ENCODE measurements at regions not wholly inside any gene's neighbourhood (a gene's known extent, or its start where the extent isn't known, plus 50 kb on each side); places are given as distances from the start of the nearest gene placed in this dataset.
"Not testable (repeated sequence)": the region's sequence is repeated elsewhere in the genome, so short reads cannot be mapped to it uniquely, and the experiment has no call there.

DNA sequence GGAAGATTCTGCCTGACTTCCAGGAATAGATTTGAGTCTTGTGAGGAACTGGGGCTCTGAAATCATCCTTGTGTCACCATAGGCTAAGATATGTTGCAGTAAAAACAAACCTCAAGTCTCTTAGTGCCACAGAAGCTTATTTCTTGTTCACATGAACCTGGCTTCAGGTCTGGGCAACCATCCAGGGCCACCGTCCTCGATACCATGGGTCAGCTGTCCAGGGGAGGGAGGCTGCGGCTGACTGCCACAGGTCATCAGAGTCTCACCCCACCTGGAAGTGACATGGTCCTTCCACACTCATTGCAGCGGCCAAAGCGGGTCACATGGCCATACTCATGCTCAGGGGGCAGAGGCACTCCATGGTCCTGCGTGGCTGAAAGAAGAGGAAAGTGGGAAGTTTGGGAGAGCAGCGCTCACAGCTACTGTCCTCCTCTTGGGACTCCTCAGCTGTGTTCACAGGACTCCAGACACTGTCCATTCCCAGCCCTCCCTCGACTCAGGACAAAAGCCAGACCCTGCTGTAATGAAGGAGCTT, 284.5 kb downstream of the CBLN1 start:
- DNase-seq, result no peak

DNA sequence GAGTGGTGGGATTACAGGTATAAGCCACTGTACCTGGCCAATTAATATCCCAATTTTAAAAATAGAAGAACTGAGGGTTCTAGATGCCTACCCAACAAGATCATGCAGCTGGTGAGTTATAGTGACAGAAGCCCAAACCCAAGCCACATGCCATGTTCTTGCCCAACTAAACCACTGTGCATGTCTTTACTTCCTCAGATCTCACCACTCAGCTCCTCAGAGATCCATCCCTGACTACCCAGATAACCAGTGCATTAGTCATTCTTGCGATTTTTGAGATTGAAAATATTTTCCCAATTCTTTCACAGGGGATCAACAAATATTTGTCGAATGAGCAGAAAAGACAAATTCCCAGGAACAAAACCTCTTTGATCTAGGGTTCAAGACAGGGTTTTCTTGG, 303.1 kb downstream of the CBLN1 start:
- no peak for DNase-seq

DNA sequence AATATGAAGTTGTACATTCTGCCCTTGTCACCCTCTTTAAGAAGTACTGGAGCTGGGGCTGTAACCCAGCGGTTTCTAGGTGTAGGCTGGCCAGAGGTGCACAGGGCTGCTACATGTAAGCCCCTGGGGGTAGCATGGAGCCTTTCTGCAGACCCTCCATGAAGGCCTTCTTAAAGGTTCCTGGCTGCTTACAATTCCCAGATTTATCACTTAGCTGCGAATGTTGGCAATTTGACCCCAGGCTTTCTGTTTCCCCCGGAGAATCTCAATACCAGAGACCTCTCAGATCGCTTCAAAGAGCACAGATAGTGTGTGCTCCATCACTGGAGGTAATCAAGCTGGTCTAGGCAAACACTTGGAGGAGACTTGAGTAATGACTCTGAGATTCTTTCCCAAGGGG, 309.4 kb downstream of the CBLN1 start:
- DNase-seq, result no peak

DNA sequence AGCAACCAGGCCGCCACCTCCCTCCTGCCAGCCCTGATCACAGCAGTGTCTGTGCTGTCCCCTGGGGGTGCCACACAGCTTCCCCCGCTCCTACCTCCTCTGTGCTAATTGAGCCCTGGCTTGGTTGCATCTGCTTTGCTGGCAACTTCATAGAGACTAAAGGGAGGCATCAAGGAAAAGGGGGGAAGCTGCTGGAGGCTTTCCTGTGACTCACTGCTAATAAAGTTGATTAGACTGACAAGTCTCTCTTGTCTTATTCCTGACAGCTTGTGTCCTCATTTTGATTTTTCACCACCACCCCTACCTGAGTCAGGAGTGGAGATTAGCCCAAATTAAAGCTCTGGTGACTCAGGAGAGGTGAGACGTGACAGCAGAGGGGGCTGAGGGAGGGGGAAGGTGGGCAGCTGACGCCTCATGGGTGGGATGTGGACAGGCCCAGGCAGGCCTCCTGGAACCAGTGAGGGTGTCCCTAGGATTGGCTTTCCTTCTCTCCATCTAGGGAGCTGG, 310.0 kb downstream of the CBLN1 start:
- no peak for DNase-seq

DNA sequence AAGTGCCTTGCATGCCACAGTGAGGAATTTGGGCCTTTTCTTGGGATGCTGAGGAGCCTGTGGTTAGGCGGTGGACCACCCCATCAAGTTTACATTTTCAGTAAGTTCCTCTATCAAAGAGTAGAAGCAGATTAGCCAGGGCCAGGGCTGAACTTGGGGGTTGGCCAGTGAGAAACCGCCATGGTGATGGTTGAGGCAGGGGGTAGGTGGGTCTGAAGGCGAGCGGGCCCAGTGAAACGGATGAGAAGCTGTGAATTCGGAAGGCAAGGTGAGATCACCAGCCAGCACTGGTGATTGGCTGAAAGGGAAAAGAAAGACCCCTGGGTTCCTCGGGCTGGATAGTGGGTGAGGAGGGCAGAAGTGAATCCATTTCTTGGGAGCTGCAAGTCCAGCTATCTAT, 311.4 kb downstream of the CBLN1 start:
- DNase-seq, result no peak

DNA sequence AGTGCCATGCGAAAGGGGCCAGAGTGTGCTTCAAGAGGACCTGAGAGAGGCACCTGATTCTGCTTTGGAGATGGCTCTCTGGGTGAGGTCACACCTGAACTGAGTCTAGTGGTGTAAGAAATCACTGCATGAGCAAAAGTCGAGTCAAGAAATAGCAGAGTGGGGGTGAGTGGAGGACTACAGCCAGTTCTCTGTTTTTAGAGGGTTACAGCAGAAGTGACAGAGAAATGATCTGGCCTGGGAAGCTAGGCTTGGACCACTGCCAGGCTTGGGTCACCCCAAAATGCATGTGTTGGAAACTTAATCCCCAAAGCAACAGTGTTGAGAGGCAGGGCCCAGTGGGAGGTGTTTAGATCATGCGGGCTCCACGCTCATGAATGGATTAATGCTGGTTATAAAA, 312.0 kb downstream of the CBLN1 start:
- DNase-seq, result no peak

DNA sequence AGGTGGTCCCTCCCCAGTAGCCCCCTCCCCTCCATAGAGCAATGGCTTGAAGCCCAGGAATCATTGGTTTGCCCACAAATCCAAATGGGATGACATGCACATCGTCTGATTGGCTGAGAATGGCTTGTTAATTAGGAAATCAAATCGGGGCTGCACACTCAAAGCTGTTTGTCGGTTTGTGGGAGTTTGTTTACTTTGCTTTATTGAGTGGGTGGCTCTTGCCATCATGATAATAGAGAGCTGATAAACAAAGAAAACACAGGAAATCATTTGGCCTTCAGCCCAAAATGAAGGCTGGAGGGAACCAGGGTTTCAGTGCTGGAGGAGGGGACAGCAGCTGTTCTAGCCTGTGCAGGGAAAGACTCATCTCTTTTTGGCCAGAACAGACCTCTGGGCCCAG, 316.3 kb downstream of the CBLN1 start:
- DNase-seq, result no peak

DNA sequence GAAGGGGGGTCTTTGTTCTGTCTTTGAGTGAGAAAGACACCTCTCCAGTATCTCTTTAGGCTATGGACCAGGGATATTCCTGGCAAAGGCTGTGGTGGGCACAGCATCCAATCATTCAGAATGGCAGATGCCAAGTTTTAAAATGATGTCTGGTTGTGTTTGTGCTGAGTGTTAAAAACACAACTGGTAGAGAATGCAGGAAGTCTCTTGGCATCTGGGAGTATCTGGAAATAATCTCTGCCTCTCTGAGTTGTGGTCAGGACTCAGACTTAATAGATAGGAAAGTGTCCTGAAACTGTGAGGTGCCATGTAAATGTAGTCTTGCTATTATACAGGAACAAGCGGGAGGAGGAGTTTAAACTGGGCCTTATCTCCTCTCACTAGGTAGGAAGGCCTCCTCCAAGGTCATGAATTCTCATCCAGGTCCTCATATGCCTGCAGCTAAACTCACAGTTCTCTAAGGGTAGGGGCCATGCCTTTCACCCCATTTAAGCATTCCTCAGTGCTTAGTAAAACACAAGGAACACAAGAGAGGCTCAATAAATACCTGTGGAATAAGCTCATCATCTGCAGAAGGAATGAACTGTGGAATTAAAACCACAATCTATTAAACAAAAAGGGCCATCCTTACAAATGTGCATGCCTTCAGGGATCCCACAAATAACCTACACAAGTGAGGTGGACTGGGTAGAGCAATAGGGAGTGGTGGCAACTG, 317.6 kb downstream of the CBLN1 start:
- no peak for DNase-seq

DNA sequence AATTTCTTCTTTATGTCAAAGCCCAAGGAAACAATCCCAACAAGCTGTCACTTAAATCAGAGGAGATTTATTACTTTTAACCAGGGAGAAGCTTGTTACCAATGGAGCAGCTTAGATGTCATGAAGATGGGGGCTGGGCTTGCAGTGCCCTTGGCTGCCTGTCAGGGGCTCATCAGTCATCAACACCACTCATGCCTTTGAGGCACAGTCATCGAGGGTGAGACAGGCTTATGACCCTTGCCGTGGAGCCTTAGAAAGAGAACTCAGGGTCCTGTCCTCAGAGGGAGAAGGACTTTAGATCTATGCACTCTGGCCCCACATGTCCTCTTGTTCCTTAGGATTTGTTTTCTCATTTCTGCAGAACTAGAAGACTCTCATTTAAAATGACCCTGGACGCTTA, 318.3 kb downstream of the CBLN1 start:
- DNase-seq, result no peak

DNA sequence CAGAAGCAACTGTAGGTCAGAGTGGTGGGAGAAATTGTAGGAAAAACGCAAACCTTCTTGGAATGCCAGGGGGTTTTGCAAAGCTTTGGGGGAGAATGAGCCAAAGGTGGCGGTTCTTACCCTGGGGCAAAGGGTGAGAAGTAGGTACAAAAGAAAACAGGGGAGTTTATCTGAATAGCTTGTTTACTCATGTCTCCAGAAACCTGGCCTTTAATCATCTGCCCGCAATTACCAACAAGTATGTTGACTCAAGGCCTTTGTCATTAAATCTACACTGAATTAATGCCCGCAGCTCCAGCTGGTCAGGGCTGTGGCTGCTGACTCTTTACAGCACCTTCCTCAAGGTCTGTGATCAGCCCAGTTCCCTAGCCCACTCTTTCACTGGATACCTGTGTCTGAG, 320.1 kb downstream of the CBLN1 start:
- no peak for DNase-seq

DNA sequence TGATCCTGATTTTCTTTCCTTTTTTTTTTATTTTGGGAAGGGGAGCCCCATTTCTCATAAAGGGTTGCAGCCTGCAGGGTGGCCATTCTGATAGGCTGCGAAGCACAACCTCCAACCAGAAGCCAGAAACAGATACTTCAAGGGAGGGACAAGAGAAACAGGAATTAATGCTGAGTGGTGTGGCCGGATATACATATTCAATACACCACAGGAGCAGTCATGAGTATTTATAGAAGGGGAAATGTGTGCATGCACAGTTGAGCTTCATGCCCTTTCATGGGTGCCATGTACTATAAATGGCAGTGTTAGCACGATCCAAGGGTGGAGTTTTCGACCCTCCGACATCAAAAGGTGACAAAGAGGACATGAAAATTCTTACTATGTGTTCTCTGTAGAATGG, 320.8 kb downstream of the CBLN1 start:
- no peak for DNase-seq

DNA sequence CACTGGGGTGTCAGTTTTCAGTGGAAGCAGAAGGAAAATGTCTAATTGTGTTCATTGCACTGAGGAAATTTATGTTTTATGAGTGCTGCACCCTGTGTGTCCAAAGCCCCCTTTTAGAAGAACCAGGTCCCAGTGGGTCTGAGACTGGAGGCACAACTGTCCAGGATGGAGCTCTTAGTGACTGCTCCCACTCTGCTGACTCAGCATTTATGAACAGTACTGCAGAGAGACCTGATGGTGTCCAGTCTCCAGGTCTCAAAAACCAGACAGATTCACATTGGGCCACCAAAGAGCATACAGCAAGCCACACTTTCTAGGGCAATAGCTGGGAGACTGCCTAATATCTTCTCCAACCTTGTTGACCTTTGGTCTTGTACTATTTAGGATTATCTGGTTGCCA, 321.9 kb downstream of the CBLN1 start:
- no peak for DNase-seq

DNA sequence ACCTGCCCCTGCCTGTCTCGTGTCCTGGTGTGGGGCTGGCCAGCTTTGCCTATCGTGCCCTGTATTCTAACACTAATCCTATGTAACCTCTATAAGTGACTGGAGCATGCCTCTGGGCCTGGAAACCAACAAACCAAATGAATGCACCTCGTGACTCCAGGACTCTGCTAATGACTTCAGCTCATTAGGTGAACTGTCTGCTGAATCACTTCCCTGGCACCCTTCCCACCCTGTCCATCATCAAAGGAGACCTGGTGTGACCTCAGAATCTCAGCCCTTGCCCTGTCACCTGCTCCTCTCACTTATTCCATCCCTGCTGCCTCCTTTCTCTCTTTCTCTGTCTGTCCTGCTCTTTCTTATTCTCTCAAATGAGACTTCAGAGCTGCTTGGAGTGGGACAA, 322.4 kb downstream of the CBLN1 start:
- DNase-seq, result no peak

DNA sequence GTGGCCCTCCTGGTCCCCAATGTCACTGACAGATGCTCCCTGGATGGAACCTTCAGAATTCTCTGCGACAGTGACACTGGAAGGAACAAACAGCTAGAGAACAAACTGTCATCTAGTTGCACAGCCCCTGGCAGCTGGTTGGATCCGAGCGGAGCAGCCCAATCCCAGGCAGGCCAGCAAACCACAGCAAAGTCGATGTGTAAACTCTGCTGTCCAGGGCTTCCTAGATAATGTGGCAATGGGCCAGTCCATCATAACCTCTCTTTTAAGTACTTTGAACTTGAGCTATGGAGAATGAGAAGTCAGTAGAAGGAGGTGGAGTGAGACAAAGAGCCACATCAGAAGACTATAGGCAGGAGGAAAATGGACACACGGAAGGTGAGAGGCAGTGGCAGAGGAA, 323.0 kb downstream of the CBLN1 start:
- no peak for DNase-seq

DNA sequence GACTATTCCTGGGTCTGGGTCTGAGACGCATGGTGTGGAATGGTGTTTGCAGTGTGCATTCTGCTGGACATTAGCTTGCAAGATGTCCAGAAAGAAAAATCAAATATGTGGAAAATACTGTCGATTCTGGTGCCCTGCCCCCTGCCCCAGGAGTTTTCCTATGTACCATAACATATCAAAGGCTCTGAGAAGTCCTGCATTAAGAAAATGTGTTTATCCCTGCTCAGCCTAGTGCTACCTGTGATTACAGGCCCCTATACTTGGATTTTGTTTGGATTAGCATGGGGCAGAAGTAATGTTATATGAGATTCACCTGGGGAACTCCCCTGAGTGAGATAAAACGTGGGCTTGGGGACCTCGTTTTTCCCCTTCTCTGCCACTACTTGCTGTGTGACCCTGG, 325.0 kb downstream of the CBLN1 start:
- no peak for DNase-seq

DNA sequence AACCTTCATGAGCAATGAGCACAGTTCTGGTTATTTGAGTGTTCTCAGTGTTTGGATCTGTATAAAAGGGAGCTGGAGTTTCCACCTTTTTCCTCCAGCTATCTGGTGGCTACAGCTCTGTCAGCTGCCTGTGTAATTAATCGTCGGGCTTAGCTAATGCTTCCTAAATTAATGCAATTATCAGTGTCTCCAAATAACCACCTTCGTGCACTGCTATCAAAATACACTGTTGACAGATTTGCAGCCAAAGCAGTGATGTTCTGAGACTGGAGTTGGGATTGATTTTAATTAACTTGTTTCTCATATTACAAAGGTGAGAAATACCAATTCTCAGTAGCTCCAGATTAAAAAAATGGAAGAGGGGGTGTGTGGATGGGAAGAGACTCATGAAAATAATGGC, 325.8 kb downstream of the CBLN1 start:
- DNase-seq, result no peak

DNA sequence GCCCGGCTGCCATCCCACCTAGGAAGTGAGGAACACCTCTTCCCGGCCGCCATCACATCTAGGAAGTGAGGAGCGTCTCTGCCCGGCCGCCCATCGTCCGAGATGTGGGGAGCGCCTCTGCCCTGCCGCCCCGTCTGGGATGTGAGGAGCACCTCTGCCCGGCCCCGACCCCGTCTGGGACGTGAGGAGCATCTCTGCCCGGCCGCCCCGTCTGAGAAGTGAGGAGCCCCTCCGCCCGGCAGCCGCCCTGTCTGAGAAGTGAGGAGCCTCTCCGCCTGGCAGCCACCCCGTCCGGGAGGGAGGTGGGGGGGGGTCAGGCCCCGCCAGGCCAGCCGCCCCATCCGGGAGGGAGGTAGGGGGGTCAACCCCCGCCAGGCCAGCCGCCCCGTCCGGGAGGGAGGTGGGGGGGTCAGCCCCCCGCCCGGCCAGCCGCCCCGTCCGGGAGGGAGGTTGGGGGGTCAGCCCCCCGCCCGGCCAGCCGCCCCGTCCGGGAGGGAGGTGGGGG, 330.0 kb downstream of the CBLN1 start:
- not testable (repeated sequence) for DNase-seq

DNA sequence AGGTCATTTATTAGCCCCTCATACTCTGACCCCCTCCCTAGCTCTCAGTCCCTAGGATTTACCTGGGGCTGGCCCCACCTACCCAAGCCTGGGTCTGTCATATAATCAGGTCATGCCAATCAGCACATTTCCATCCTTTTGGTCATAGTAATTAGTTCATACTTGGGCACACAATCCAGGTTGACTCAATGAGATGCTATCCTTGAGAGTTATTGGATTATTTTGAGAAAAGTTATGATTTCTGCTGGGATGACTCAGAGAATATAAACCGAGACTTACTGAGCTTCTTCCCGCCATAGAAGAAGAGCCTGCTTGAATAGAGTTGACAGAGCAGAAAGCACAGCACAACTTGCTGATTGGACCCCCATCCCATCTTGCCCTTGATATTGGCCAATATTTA, 331.5 kb downstream of the CBLN1 start:
- DNase-seq, result no peak

DNA sequence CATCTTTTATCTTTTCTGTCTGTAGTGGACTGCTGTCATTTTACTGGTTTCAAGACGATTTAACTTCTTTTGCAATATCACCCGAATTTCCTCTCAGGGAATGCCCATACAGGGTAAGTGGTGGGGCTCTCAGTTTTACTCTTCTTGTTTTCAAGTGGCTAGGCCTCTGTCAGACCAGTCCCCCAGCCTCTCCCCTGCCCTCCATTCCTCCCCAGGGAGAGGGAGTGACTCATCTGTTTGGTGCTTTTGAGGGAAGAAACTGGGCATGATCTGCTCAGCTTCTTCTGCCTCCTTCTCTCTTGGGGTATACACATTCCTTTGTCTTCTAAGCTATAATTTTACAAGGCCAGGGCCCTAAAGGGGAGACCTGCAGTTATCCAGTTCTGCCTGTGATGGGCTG, 332.0 kb downstream of the CBLN1 start:
- no peak for DNase-seq

DNA sequence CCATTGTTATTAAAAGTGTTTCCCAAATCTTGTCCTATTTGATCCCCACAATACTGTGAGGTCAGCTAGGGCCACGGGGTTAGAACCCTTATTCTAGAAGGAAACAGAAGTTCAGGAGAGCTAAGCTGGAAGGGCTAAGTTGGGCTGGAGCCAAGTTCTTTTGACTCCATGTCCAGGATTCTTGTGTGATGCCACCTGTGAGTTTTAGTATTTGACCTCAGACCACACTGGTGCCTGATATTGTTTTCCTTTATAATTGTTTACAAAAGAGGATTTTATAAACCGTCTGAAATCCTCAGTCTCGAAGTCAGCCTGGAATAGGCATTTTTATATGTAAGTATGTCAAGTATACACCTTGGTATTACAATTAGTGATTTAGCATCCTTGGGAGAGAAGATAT, 332.7 kb downstream of the CBLN1 start:
- DNase-seq, result no peak

DNA sequence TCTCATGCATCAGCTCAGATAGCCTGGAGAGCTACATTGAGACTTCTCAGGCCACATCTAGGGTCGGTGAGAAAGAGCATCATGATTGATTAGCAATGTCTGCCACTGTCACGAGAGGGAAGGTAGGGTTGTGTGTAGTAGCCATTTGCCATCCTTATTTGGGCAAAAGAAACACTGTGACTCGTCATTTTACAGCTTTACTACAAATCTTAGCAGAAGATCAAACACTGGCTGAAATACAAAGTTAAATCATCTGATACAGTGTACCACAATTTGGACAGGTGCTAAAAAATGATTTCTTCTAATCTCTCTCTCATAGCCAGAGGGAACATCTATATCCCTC, 334.3 kb downstream of the CBLN1 start:
- no peak for DNase-seq

DNA sequence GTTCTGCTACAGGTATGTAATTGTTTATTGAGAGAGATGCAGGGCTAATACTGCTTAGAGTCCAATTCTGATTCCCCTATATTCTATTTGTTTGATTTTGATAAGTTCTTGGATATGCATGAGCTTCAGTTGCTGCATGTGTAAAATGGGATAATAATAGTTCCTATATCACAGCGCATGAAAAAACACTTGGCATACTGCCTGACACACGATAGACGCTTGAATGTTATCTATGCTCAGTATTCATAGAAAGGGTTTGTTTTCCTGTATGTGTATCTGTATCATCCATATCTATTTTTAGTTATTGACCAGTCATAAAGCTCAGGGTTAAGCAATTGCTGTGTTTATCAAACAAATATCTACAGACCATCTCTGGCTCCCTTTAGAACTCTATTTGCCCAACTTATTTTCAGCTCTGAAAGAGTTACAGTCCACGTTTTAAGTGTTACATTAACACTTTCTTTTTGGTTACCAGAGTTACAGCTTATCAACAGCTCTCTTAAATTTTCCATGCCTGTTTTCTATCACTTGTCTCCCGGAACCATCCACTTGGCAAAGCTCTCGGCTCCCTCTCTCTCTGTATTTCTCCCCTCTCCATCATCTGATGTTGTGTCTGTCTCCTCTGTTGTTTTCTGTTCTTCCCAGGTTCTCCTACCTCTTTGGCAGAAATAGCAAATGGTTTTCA, 334.8 kb downstream of the CBLN1 start:
- DNase-seq, result no peak

DNA sequence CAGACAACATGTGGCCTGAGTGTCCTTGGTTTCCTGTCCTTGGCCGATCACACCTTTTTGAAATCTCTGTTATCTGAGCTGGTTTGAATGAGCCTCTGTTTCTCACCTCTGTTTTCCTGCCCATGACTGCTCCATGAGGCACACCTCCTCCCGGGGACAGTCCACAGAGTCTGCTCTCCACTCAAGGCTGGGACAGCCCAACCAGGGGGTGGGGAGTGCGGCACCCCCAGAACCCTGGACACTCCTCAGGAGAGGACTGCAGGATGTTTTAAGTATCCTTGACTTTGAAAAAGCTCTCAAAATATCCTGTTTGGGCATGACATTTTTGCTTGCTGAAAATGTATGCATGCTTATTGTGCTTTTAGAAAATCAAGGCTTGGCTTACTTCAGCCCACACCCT, 333.0 kb upstream of the N4BP1 start:
- no peak for DNase-seq

DNA sequence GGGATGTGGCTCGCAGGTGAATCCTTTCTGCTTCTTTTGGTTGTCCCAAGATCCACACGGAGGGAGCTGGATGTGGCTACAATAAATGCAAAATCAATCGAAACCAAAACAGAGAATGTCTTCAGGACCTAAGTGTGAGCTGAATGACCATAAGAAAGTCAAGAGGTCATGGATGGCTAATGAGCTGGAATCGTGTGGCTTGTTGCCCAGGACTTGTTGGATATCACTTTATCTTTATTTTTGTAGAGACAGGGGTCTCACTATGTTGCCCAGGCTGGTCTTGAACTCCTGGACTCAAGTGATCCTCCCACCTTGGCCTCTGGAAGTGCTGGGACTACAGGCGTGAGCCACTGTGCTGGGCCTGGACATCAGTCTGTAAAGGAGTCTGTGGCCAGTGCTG, 326.8 kb upstream of the N4BP1 start:
- DNase-seq, result no peak
